RWPE1 (cell line): ENCODE measurements at regions not wholly inside any gene's neighbourhood (a gene's known extent, or its start where the extent isn't known, plus 50 kb on each side); places are given as distances from the start of the nearest gene placed in this dataset.

Experiments
- CTCF ChIA-PET: fragments of 350-600 bp; sonication (Branson Sonifier 250); formaldehyde crosslinking; extraction: SDS; loops from one replicate; lab custom pipeline; 2021; lab: Yijun Ruan, JAX
- POLR2A ChIA-PET: fragments of 400-600 bp; formaldehyde crosslinking; extraction: SDS; loops from one replicate; lab custom pipeline; 2020; ENCODE audit warnings: antibody characterized with exemption; ENCODE audit not compliant: low non-redundant PET; lab: Yijun Ruan, JAX
- DNase-seq: peaks from one replicate; pipeline ENCODE4 v3.0.0; 2012; ENCODE audit warnings: low spot score
- H3K27ac ChIP-seq: fragments of 450-650 bp; 2 replicates; pipeline ENCODE4 v1.5.1; 2017
- CTCF ChIP-seq: fragments of 450-650 bp; conservative IDR thresholded peaks from 2 replicates; pipeline ENCODE4 v1.5.1; 2017; ENCODE audit warnings: low read depth, mild to moderate bottlenecking

- POLR2A ChIA-PET: no interaction called here
- CTCF ChIA-PET: interaction anchor here (0.6 kb wide), 1 partner anchor 33 kb away, joined by 3 read pairs; no protein-coding TSS in a partner anchor
- no peak for TF ChIP-seq CTCF
- DNase-seq: no peak
- no peak overlapping the region for H3K27ac ChIP-seq
These were observed 83.6 kb upstream of the ARHGEF7 start for GRCh38 chr13:111031531-111031961.

GRCh38 chr13:111029957-111030609 lies 85.0 kb upstream of the ARHGEF7 start:
- TF ChIP-seq CTCF: no peak
- H3K27ac ChIP-seq: no peak overlapping the region
- CTCF ChIA-PET: no interaction called here
- POLR2A ChIA-PET: no interaction called here
- no peak for DNase-seq

DNA sequence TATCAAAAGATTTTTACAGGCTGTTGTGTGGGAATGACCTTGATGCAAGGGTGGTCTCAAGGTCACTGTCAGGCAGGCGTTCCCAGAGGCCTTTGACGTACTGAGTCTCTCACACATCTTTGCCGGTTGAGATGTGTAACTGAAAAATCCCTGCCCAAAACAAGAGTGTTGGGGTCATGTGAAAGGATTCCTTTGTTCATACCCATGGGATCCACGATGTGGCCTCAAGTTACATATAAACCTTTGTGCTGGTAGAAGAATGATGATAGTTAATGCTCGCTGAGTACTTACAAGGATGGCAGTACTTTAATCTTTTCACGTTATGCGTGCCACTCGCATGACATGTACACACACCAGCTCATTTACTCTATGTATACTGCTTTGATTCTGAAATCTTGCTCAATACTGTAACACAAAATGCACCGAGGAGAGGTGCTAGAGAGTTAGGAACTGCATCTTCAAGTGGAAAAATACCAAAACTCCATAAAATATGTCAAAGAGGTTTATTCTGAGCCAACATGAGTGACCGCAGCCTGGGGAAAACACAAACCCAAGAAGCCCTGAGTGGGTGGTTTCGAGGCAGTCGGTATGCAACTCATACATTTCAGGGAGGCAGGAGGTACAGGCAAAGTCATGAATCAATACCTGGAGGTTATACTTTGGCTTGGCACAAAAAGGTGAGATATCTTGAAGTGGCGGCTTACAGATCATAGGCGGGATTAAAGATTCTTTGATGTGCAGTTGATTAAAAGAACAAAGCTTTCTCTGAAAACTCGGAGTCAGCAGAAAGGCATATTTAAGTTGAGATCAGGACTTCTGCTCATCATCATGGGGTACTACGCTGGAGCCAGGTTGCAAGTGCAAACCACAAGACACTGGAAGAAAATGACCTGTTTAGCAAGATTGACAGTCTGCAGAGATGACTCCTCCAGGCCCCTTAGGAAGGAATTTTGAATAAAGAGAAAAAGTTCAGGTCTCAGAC lies 87.4 kb upstream of the ARHGEF7 start:
- ChIA-PET POLR2A (no interaction called here), CTCF (no interaction called here)
- H3K27ac ChIP-seq: no peak overlapping the region
- no peak for TF ChIP-seq CTCF
- DNase-seq: no peak

DNA sequence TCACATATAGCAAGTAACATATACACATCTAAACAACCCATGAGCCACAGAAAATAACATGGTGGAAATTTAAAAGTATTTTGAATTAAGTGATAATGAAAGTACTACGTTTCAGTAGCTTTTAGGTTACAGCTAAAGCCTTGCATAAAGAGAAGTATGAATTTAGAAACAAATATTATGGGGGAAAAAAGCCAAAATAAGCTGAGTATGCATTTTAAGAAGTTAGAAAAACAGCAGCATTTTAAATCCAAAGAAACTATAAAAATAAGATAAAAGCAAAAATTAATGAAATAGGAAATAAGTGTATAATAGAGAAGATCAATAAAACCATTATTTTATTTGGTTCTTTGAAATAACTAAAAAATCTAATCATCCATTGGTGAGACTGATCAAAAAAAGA lies 89.8 kb upstream of the ARHGEF7 start:
- TF ChIP-seq CTCF: no peak
- ChIA-PET CTCF (no interaction called here), POLR2A (no interaction called here)
- no peak overlapping the region for H3K27ac ChIP-seq
- no peak for DNase-seq

DNA sequence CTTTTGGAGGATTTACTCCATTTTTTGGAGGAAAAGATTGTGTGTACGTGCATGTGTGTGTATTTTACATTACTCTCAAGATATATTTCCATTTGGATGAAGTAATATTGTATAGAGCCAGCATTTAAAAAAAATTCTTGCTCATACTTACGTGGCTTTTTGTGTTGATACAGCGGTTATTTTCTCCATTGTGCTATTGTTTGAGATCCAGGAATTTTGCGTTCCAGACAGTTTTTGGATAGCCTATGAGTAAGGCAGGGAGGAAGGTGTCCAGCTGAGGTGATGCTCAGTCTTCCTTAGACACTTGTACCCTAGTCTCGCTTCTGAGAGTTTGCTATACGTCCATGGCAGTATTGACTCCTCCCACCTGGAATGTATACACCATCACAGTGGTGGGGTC lies 92.2 kb upstream of the ARHGEF7 start:
- TF ChIP-seq CTCF: no peak
- no peak overlapping the region for H3K27ac ChIP-seq
- DNase-seq: no peak
- POLR2A ChIA-PET: no interaction called here
- CTCF ChIA-PET: no interaction called here

- no peak for TF ChIP-seq CTCF
- ChIA-PET CTCF (no interaction called here), POLR2A (no interaction called here)
- no peak for DNase-seq
- H3K27ac ChIP-seq: no peak overlapping the region
These were observed 92.9 kb upstream of the ARHGEF7 start for GRCh38 chr13:111022241-111022640.
